ENCODE measurements at regions not wholly inside any gene's neighbourhood (a gene's known extent, or its start where the extent isn't known, plus 50 kb on each side); places are given as distances from the start of the nearest gene placed in this dataset.

- H3K4me1 ChIP-seq (ENCODE audit: control insufficient read depth in 1 of 2, insufficient read depth in 1 of 2, low read depth in 1 of 2, low read length in 1 of 2), result no peaks in the 10 kb centered on the region
- H3K4me3 ChIP-seq (ENCODE audit: low read depth in 1 of 2, low read length in 1 of 2), result no peak overlapping the region
- no peaks in the 10 kb centered on the region for H3K36me3 ChIP-seq
- H3K27ac ChIP-seq, result no peak overlapping the region
- TF ChIP-seq, protein P1, sequence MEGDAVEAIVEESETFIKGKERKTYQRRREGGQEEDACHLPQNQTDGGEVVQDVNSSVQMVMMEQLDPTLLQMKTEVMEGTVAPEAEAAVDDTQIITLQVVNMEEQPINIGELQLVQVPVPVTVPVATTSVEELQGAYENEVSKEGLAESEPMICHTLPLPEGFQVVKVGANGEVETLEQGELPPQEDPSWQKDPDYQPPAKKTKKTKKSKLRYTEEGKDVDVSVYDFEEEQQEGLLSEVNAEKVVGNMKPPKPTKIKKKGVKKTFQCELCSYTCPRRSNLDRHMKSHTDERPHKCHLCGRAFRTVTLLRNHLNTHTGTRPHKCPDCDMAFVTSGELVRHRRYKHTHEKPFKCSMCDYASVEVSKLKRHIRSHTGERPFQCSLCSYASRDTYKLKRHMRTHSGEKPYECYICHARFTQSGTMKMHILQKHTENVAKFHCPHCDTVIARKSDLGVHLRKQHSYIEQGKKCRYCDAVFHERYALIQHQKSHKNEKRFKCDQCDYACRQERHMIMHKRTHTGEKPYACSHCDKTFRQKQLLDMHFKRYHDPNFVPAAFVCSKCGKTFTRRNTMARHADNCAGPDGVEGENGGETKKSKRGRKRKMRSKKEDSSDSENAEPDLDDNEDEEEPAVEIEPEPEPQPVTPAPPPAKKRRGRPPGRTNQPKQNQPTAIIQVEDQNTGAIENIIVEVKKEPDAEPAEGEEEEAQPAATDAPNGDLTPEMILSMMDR (IDR thresholded peaks at IDR 0.05), result no peak
- no peaks in the 10 kb centered on the region for H3K9me3 ChIP-seq
- no peaks in the 10 kb centered on the region for H3K27me3 ChIP-seq
Observed at GRCh38 chr14:84806622-84807021, 723.3 kb upstream of the FLRT2 start.

DNA sequence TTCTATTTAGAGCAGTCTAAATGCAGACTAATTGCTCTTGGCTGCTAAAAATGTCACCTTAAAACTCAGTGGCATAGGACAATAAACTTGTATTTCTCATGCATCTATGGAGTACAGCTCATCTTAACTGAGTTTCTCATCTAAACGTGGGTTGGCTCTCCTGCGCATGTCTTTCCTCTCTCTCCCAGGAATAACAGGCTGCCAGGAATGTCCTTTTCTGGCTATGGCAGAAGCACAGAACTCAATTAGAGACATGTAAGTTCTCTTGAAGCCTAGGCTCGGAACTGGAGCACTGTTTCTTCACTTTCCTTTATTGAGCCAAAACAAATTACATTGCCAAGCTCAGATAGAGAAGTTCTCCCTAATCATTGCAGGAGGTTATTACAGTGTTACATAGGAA, 722.3 kb upstream of the FLRT2 start:
- Histone ChIP-seq H3K27me3 (no peaks in the 10 kb centered on the region), H3K36me3 (no peaks in the 10 kb centered on the region), H3K9me3 (no peaks in the 10 kb centered on the region), H3K27ac (no peak overlapping the region), H3K4me1 (ENCODE audit: control insufficient read depth in 1 of 2, insufficient read depth in 1 of 2, low read depth in 1 of 2, low read length in 1 of 2) (no peaks in the 10 kb centered on the region), H3K4me3 (ENCODE audit: low read depth in 1 of 2, low read length in 1 of 2) (no peak overlapping the region)
- TF ChIP-seq, protein P1 (IDR thresholded peaks at IDR 0.05), result no peak

GRCh38 chr14:84809158-84809557, 720.8 kb upstream of the FLRT2 start:
- no peaks in the 10 kb centered on the region for H3K9me3 ChIP-seq
- TF ChIP-seq, protein P1 (IDR thresholded peaks at IDR 0.05), result no peak
- no peaks in the 10 kb centered on the region for H3K4me1 ChIP-seq (ENCODE audit: control insufficient read depth in 1 of 2, insufficient read depth in 1 of 2, low read depth in 1 of 2, low read length in 1 of 2)
- H3K27ac ChIP-seq, result no peak overlapping the region
- no peaks in the 10 kb centered on the region for H3K27me3 ChIP-seq
- H3K36me3 ChIP-seq, result no peaks in the 10 kb centered on the region
- H3K4me3 ChIP-seq (ENCODE audit: low read depth in 1 of 2, low read length in 1 of 2), result no peak overlapping the region

DNA sequence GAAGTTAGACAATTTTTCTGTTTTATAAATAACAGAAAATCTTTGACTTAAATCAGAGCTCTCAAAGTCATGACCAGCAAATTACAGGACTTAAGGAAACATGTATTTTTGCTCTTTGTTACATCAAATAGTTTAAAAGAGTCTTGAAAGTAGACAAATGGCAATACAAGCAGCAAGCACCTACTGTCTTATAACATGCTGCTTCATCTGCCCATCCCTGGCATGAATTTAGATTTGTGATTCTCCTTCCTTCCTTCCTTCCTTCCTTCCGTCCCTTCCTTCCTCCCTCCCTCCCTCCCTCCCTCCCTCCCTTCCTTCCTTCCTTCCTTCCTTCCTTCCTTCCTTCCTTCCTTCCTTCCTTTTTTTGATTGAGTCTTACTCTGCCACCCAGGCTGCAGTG, 715.6 kb upstream of the FLRT2 start:
- H3K4me3 ChIP-seq (ENCODE audit: low read depth in 1 of 2, low read length in 1 of 2), result no peak overlapping the region
- H3K36me3 ChIP-seq, result no peaks in the 10 kb centered on the region
- H3K27ac ChIP-seq, result no peak overlapping the region
- no peaks in the 10 kb centered on the region for H3K4me1 ChIP-seq (ENCODE audit: control insufficient read depth in 1 of 2, insufficient read depth in 1 of 2, low read depth in 1 of 2, low read length in 1 of 2)
- TF ChIP-seq, protein P1 (IDR thresholded peaks at IDR 0.05), result no peak
- H3K9me3 ChIP-seq, result no peaks in the 10 kb centered on the region
- no peaks in the 10 kb centered on the region for H3K27me3 ChIP-seq

- no peaks in the 10 kb centered on the region for H3K4me1 ChIP-seq (ENCODE audit: control insufficient read depth in 1 of 2, insufficient read depth in 1 of 2, low read depth in 1 of 2, low read length in 1 of 2)
- H3K9me3 ChIP-seq, result no peaks in the 10 kb centered on the region
- no peaks in the 10 kb centered on the region for H3K27me3 ChIP-seq
- no peaks in the 10 kb centered on the region for H3K36me3 ChIP-seq
- H3K4me3 ChIP-seq (ENCODE audit: low read depth in 1 of 2, low read length in 1 of 2), result no peak overlapping the region
- TF ChIP-seq, protein P1 (IDR thresholded peaks at IDR 0.05), result no peak
- H3K27ac ChIP-seq, result no peak overlapping the region
Observed at GRCh38 chr14:84819528-84819927, 710.4 kb upstream of the FLRT2 start.
